ENCODE measurements at regions not wholly inside any gene's neighbourhood (a gene's known extent, or its start where the extent isn't known, plus 50 kb on each side); places are given as distances from the start of the nearest gene placed in this dataset.

GRCh38 chr6:91029211-91029610, 442.3 kb upstream of the MAP3K7 start:
- Histone ChIP-seq H3K4me3 (no peak overlapping the region), H3K27me3 (no peaks in the 10 kb centered on the region), H3K9me3 (no peaks in the 10 kb centered on the region), H3K27ac (no peak overlapping the region), H3K36me3 (no peaks in the 10 kb centered on the region), H3K4me1 (no peaks in the 10 kb centered on the region)
- intact Hi-C loops (cut with DNase I), result no loop called here
- TF ChIP-seq POLR2A (IDR thresholded peaks at IDR 0.05), result no peak
- TF ChIP-seq CTCF (IDR thresholded peaks at IDR 0.05), result no peak
- TF ChIP-seq POLR2AphosphoS5 (IDR thresholded peaks at IDR 0.05; ENCODE audit: insufficient read depth in 1 of 2, low read depth in 1 of 2), result no peak
- no peak for DNase-seq (ENCODE audit: extremely low spot score in 2 of 2)

GRCh38 chr6:91023529-91023928, 436.7 kb upstream of the MAP3K7 start:
- Histone ChIP-seq H3K4me1 (no peaks in the 10 kb centered on the region), H3K9me3 (no peaks in the 10 kb centered on the region), H3K4me3 (no peak overlapping the region), H3K36me3 (no peaks in the 10 kb centered on the region), H3K27ac (no peak overlapping the region), H3K27me3 (no peaks in the 10 kb centered on the region)
- DNase-seq (ENCODE audit: extremely low spot score in 2 of 2), result no peak
- TF ChIP-seq CTCF (IDR thresholded peaks at IDR 0.05) (no peak), POLR2A (IDR thresholded peaks at IDR 0.05) (no peak), POLR2AphosphoS5 (IDR thresholded peaks at IDR 0.05; ENCODE audit: insufficient read depth in 1 of 2, low read depth in 1 of 2) (no peak)
- intact Hi-C loops (cut with DNase I), result no loop called here

- Histone ChIP-seq H3K4me3 (no peak overlapping the region), H3K9me3 (no peaks in the 10 kb centered on the region), H3K27ac (no peak overlapping the region), H3K36me3 (no peaks in the 10 kb centered on the region), H3K27me3 (no peaks in the 10 kb centered on the region), H3K4me1 (no peaks in the 10 kb centered on the region)
- intact Hi-C loops (cut with DNase I), result no loop called here
- TF ChIP-seq POLR2A (IDR thresholded peaks at IDR 0.05) (no peak), POLR2AphosphoS5 (IDR thresholded peaks at IDR 0.05; ENCODE audit: insufficient read depth in 1 of 2, low read depth in 1 of 2) (no peak), CTCF (IDR thresholded peaks at IDR 0.05) (no peak)
- DNase-seq (ENCODE audit: extremely low spot score in 2 of 2), result no peak
These were observed 433.9 kb upstream of the MAP3K7 start for GRCh38 chr6:91020744-91021143.

DNA sequence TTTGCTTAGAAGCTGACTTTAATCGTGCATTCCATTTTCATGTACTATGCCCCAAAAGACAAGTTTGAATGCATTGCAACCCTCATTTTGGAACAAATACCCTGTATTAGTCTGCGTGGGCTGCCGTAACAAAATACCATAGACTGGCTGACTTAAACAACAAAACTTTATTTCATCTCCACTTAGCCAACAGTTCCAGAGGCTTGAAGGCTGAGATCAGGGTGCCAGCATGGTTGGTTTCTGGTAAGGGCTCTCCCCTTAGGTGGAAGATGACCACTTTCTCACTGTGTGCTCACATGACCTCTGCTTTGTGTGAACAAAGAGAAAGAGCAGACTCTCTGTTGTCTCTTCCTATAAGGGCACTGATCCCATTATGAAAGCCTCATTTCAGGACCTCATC, 431.7 kb upstream of the MAP3K7 start:
- Histone ChIP-seq H3K27me3 (no peaks in the 10 kb centered on the region), H3K4me3 (no peak overlapping the region), H3K9me3 (no peaks in the 10 kb centered on the region), H3K27ac (no peak overlapping the region), H3K36me3 (no peaks in the 10 kb centered on the region), H3K4me1 (no peaks in the 10 kb centered on the region)
- intact Hi-C loops (cut with DNase I), result no loop called here
- DNase-seq (ENCODE audit: extremely low spot score in 2 of 2), result no peak
- TF ChIP-seq CTCF (IDR thresholded peaks at IDR 0.05) (no peak), POLR2AphosphoS5 (IDR thresholded peaks at IDR 0.05; ENCODE audit: insufficient read depth in 1 of 2, low read depth in 1 of 2) (no peak), POLR2A (IDR thresholded peaks at IDR 0.05) (no peak)

DNA sequence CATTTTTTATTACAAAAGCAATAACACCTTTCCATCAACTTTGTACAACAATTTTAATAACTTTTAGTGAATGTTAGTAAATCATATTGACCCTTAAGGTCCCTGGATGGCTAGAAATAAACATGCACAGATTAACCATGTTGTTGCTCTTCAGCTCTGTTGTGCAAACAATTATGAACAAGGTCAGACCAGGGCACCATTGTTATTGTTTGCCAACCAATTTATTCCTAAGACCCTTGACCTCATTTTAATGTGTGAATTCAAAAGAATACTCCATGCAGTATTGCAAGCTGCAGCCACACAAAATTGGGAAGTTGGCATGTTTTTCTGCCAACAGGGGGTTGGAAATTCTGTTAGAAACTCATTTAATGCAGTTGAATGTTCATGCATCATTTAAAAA, 426.6 kb upstream of the MAP3K7 start:
- H3K27ac ChIP-seq, result no peak overlapping the region
- H3K4me1 ChIP-seq, result no peaks in the 10 kb centered on the region
- no peaks in the 10 kb centered on the region for H3K9me3 ChIP-seq
- no peaks in the 10 kb centered on the region for H3K27me3 ChIP-seq
- intact Hi-C loops (cut with DNase I), result no loop called here
- TF ChIP-seq CTCF (IDR thresholded peaks at IDR 0.05) (no peak), POLR2AphosphoS5 (IDR thresholded peaks at IDR 0.05; ENCODE audit: insufficient read depth in 1 of 2, low read depth in 1 of 2) (no peak), POLR2A (IDR thresholded peaks at IDR 0.05) (no peak)
- no peak overlapping the region for H3K4me3 ChIP-seq
- H3K36me3 ChIP-seq, result no peaks in the 10 kb centered on the region
- no peak for DNase-seq (ENCODE audit: extremely low spot score in 2 of 2)
